ENCODE measurements at regions not wholly inside any gene's neighbourhood (a gene's known extent, or its start where the extent isn't known, plus 50 kb on each side); places are given as distances from the start of the nearest gene placed in this dataset.

- TF ChIP-seq CTCF (IDR thresholded peaks at IDR 0.05) (no peak), POLR2A (IDR thresholded peaks at IDR 0.05) (no peak)
Measured at GRCh38 chr10:124344266-124344590, 74.5 kb downstream of the OAT start.

Data from Peyer's patch (tissue), 4 donors.